Activated CD4-positive, alpha-beta T cell treated with anti-CD3 and anti-CD28 coated beads, Interleukin-2, amount 50 U/mL, for 48 hours (primary cell): ENCODE measurements at regions not wholly inside any gene's neighbourhood (a gene's known extent, or its start where the extent isn't known, plus 50 kb on each side); places are given as distances from the start of the nearest gene placed in this dataset.

Experiments
- DNase-seq, 2 experiments: peaks; one replicate each; pipeline ENCODE4 v3.0.0-alpha.2; 2020

GRCh38 chr14:97311411-97311810, 514.2 kb downstream of the VRK1 start:
- no peak for DNase-seq

DNA sequence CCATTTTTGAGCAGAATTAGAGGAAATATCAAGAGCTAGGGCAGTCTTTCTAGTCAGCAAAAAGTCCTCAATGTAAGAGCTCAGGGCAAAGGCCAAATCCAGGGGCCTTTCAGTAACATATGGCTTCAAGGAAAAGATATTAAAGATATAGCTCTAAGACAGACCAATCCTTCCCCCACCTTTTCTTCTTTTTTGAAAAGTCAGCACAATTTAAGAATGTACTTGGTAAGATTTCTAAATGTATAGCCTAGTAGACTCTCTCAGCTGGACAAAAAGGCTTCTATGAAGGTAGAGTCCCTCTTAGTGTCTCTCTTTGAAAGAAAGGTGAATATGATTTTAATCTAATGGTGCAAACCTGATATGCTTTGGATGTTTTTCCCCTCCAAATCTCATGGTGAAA, 515.7 kb downstream of the VRK1 start:
- DNase-seq = no peak

DNA sequence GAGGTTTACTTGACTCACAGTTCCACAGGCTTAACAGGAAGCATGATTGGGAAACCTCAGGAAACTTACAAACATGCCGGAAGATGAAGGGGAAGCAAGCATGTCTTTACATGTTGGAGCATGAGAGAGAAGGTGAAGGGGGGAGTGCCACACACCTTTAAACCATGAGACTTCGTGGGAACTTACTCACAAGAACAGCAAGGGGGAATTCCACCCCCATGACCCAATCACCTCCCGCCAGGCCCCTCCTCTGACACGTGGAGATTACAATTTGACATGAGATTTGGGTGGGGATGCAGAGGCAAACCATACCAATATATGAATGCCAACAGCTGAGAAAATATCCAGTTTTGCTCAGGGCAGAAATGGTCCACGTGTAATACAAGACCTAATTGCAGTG, 518.6 kb downstream of the VRK1 start:
- no peak for DNase-seq

DNA sequence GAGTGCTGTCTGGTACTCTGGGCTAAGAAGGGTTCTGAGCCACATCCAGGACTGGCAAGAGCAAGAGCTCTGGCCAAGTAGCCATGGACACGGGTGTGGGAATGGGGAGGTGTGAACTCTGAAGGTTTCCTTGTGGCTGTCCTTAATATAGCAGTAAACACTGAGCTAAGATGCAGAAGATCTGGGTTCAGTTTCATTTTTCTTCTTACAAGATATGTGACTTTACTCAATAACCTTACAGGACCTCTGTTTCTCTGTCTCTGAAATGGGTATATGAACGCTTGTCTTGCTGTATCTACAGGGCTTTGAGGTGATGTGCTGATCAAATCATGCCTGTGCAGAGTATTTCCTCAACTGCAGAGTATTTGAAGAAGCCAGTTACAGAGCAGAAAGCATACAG, 521.2 kb downstream of the VRK1 start:
- no peak for DNase-seq

DNA sequence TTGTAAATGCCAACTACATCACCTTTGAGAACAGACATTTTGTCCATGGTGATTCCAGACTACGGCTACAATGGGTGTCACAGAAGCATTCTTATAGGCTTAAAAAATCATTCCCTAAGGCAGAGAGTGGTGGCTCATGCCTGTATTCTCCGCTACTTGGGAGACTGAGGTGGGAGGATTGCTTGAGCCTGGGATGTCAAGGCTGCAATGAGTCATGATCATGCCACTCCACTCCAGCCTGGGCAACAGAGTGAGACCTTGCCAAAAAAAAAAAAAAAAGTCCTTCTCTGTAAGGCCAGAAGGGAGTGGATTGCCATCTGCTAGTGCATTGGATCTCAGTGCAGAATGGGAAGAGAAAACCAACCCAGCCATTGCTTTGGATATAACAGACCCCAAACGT, 522.5 kb downstream of the VRK1 start:
- no peak for DNase-seq

DNA sequence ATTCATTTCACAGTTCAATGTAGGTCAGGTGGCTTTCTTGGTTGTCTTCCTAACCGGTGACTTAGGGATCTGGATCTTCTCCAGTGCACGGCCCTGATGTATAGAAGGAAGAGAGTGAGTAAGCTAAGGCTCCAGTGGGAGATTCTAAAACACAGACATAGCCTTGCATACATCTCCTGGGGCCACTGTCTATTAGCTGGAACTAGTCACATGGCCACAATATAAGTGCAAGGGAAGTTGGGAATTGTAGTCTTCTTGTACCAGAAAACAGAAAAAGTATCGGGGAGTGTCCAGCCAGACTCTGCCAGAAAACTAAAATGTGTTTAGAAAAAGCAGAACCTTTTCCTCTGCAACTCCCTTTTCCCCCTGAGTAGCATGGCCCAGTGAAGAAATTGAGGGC, 531.6 kb downstream of the VRK1 start:
- DNase-seq = no peak

- no peak for DNase-seq
Measured at GRCh38 chr14:97329701-97330100, 532.5 kb downstream of the VRK1 start.

DNA sequence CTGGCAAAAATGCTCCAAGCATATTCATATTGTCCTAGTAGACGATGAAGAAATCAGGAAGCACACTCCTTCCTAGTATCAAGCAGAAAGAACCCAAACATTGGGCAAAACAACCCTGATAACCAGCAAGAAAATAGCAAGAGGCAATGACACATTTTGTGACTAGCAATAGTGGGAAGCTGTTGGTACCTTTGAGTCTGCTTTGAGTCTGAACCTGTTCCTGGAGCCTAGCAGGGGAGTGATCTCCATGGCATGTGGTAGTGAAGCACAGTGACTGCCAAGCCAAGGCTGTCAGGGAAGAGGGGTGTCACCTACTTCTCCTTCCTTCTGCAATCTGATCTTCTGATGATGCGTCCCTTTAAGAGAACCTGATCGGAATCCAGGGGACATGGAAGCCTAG, 533.9 kb downstream of the VRK1 start:
- no peak for DNase-seq

- no peak for DNase-seq
Measured at GRCh38 chr14:97331526-97331925, 534.3 kb downstream of the VRK1 start.

DNA sequence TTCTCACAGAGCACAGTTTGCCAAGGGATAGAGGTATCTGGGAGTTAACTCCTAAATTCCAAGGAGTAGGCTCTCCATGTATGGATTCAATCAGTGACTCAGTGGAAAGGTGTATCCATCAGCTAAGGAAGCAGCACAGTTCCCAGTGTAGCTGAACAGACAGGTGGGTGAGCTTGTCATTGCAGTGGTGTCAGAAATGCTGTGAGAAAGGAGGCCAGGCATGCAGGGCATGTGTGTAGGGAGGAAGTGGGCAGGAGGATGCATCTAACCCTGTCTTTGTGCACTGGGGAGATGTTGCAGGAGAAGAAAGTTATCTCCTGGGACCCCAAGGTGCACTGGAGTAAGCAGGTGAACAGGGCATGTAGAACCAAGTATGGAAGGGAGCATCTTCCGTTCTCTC, 539.0 kb downstream of the VRK1 start:
- no peak for DNase-seq

DNA sequence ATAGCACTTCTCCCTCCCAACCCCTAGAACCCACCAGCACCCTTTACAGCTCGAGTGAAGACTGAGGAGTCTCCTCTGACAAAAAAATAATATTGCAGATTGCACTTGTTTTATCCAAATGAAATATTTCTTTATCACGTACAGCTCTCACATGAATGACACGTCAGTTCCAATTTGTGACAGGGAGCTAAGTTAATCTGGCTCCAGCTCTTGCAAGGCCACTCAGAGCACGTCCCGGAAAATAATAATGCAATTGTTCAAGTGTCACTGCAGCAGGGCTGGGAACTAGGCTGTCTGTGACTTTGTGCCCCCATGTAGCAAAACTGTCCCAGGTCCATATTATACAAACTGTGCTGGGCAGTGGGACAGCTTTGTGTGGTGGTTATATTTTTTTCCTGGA, 539.6 kb downstream of the VRK1 start:
- no peak for DNase-seq

DNA sequence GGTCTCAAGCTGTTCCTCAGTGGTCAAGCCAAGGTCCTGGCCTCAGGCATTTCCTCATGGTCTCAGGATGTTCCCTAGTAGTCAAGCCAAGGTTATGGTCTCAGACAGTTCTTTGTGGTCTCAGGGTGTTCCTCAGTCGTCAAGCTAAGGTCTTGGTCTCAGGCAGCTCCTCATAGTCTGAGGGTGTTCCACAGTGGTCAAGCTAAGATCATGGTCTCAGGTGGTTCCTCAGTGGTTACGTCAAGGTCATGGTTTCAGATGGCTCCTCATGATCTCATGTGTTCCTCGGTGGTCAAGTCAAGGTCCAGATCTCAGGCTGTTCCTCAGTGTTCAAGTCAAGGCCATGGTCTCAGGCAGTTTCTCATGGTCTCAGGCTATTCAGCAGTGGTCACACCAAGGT, 540.1 kb downstream of the VRK1 start:
- no peak for DNase-seq

GRCh38 chr14:97337670-97338069, 540.5 kb downstream of the VRK1 start:
- no peak for DNase-seq

- DNase-seq = no peak
Measured at GRCh38 chr14:97344666-97345065, 547.5 kb downstream of the VRK1 start.

- no peak for DNase-seq
Measured at GRCh38 chr14:97346675-97347074, 549.5 kb downstream of the VRK1 start.

- DNase-seq = no peak
Measured at GRCh38 chr14:97349463-97349862, 552.3 kb downstream of the VRK1 start.

- no peak for DNase-seq
Measured at GRCh38 chr14:97349946-97350345, 552.8 kb downstream of the VRK1 start.

GRCh38 chr14:97350415-97350814, 553.2 kb downstream of the VRK1 start:
- DNase-seq = no peak

GRCh38 chr14:97350894-97351731, 553.9 kb downstream of the VRK1 start:
- no peak for DNase-seq

DNA sequence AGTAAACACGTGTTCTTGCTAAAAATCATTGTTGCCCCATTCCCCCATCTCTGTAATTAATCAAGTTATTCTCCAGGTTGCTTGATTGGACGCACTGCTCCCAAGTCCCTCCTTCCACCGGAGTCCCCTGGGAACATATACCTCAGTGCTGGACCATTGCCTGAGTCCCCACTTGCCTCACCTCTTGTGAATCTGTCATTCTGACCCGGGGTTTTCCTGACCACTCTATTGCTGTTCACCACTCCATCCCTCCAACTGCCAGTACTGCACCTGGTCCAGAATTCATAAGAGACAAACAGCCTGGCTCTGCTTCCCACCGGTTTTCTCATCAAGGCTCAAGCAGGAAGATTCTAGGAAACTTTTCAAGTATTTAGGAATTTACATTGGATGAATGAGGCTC, 555.9 kb downstream of the VRK1 start:
- DNase-seq = no peak

- DNase-seq = no peak
Measured at GRCh38 chr14:97354119-97354722, 557.0 kb downstream of the VRK1 start.

GRCh38 chr14:97359341-97359740, 562.2 kb downstream of the VRK1 start:
- no peak for DNase-seq

GRCh38 chr14:97361181-97361580, 564.0 kb downstream of the VRK1 start:
- no peak for DNase-seq

DNA sequence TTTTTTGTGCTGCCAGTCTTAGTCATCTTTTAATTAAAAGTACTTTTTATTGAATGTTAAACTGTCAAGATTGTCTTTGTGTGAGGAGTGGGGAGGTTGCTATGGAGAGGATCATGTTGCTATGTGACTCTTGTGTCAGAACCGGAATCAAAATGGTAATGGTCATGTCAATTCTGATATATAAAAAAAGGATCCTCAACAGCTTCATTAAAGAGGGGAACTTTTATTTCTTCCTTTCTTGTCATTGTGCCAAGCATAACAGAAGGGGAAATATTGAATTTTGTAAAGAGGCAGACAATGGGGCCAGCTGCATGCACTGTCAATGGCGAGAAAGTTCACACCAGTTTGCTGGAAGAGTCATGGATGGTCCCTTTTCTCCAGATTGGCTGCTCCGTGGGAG, 564.8 kb downstream of the VRK1 start:
- DNase-seq = no peak

DNA sequence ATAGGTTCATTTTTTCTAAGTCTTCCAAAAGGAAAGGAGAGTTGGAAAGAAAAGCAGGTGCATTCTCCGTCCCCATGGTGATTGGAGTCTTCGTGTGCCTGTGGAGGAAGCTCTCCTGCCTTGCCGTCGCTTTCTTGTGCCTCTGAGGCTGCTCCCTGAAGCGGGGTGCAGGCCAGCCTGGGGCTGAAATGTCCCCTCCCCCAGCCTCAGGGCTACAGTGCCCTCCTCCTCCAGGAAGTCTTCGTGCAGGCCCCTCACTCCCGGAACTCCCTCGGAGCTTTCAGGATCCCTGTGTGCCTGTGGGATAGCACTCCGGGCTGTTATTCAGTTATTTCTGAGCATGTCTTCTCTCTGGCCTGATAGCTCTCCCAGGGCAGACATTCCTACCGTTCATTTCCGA, 569.2 kb downstream of the VRK1 start:
- no peak for DNase-seq
